ENCODE measurements at regions not wholly inside any gene's neighbourhood (a gene's known extent, or its start where the extent isn't known, plus 50 kb on each side); places are given as distances from the start of the nearest gene placed in this dataset.
"Not testable (repeated sequence)": the region's sequence is repeated elsewhere in the genome, so short reads cannot be mapped to it uniquely, and the experiment has no call there.

DNA sequence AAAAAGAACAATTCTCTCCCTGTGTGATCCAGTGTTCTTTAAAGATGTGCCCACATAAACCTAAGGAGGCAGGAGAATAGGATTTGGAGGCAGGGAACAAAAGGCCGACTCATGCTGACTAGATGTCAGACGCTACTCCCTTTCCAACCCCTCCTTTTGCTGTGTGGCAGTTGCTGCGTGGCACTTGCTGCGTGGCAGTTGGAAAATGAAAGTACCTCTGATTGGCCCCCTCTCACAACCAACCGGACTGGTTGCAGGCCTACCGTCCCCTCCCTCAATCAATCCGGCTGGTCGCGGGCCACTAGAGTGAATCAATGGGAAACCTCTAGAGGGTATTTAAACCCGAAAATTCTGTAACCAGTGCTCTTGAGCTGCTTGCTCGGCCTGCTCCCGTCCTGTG, 551.0 kb downstream of the KIF4B start:
- WGBS, 2 donors (ENCODE audit: extremely low coverage in 2 of 2, insufficient read length in 2 of 2, insufficient replicate concordance in 1 of 2), result no CpG with 5 or more reads among the region's 12 CpGs
- Histone ChIP-seq H3K4me3 (ENCODE audit: low read length in 2 of 2) (no peak overlapping the region), H3K23ac (ENCODE audit: low read depth, low read length, poor library complexity) (no peak overlapping the region), H2AFZ (ENCODE audit: low read length) (no peak overlapping the region), H2AK5ac (ENCODE audit: low read depth, low read length) (no peak overlapping the region), H3K79me1 (ENCODE audit: low read depth, low read length) (no peaks in the 10 kb centered on the region), H2BK12ac (ENCODE audit: low read length) (no peak overlapping the region), H3K18ac (ENCODE audit: low read length) (no peak overlapping the region), H3K36me3 (replicated peaks in 1 of 2; ENCODE audit: control insufficient read depth in 2 of 2, insufficient read depth in 2 of 2, low read length in 2 of 2) (no peaks in the 10 kb centered on the region), H3K9ac (ENCODE audit: low read depth, low read length, poor library complexity) (no peak overlapping the region), H2BK120ac (ENCODE audit: low read depth, low read length) (no peak overlapping the region), H3K14ac (ENCODE audit: low read length) (no peak overlapping the region), H3K4ac (ENCODE audit: low read length) (no peak overlapping the region), H4K8ac (ENCODE audit: low read depth, low read length) (no peak overlapping the region), H3K27me3 (ENCODE audit: control insufficient read depth in 3 of 3, insufficient read depth in 3 of 3, low read depth in 1 of 3, low read length in 3 of 3) (no peaks in the 10 kb centered on the region), H3K27ac (replicated peaks; ENCODE audit: low read length) (no peak overlapping the region), H4K91ac (ENCODE audit: low read depth, low read length, poor library complexity) (no peak overlapping the region), H2BK15ac (ENCODE audit: low read length) (no peak overlapping the region), H3K4me1 (ENCODE audit: control insufficient read depth in 2 of 2, insufficient read depth in 1 of 2, low read depth in 1 of 2, low read length in 2 of 2) (no peaks in the 10 kb centered on the region), H3K9me3 (replicated peaks in 1 of 2; ENCODE audit: control insufficient read depth in 2 of 2, insufficient read depth in 1 of 2, low read depth in 1 of 2, low read length in 2 of 2) (no peaks in the 10 kb centered on the region), H3K4me2 (ENCODE audit: insufficient read depth, low read length, poor library complexity, severe bottlenecking) (no peak overlapping the region), H2BK5ac (ENCODE audit: low read length) (no peak overlapping the region)
- DNase-seq (ENCODE audit: low spot score), result no peak

DNA sequence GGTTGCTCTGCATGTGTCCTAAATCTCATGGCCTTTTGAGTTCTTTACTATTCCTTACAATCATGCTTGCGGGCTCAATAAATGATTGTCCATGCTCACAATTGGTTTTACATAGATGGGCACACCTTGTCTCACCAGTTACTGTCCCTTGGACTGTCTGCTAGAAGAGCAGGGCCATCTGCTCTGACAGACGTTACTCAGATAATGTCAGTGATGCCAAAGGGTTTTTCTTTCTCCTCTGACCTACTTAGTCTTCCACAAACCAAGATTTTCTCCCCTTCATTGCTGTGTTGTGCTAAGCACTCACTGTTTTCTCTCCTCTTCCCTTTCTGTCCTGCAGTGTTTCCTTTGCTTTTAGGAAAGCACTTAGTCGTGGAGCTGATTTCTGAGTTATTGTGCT, 562.3 kb downstream of the KIF4B start:
- Histone ChIP-seq H3K27ac (replicated peaks; ENCODE audit: low read length) (no peak overlapping the region), H3K4me2 (ENCODE audit: insufficient read depth, low read length, poor library complexity, severe bottlenecking) (no peak overlapping the region), H4K8ac (ENCODE audit: low read depth, low read length) (no peak overlapping the region), H3K9me3 (replicated peaks in 1 of 2; ENCODE audit: control insufficient read depth in 2 of 2, insufficient read depth in 1 of 2, low read depth in 1 of 2, low read length in 2 of 2) (no peaks in the 10 kb centered on the region), H3K4ac (ENCODE audit: low read length) (no peak overlapping the region), H3K14ac (ENCODE audit: low read length) (no peak overlapping the region), H2BK120ac (ENCODE audit: low read depth, low read length) (no peak overlapping the region), H2BK15ac (ENCODE audit: low read length) (no peak overlapping the region), H4K91ac (ENCODE audit: low read depth, low read length, poor library complexity) (no peak overlapping the region), H3K4me3 (ENCODE audit: low read length in 2 of 2) (no peak overlapping the region), H2BK5ac (ENCODE audit: low read length) (no peak overlapping the region), H3K18ac (ENCODE audit: low read length) (no peak overlapping the region), H2BK12ac (ENCODE audit: low read length) (no peak overlapping the region), H3K4me1 (ENCODE audit: control insufficient read depth in 2 of 2, insufficient read depth in 1 of 2, low read depth in 1 of 2, low read length in 2 of 2) (no peaks in the 10 kb centered on the region), H3K9ac (ENCODE audit: low read depth, low read length, poor library complexity) (no peak overlapping the region), H2AFZ (ENCODE audit: low read length) (no peak overlapping the region), H3K27me3 (ENCODE audit: control insufficient read depth in 3 of 3, insufficient read depth in 3 of 3, low read depth in 1 of 3, low read length in 3 of 3) (no peaks in the 10 kb centered on the region), H3K36me3 (replicated peaks in 1 of 2; ENCODE audit: control insufficient read depth in 2 of 2, insufficient read depth in 2 of 2, low read length in 2 of 2) (no peaks in the 10 kb centered on the region), H3K23ac (ENCODE audit: low read depth, low read length, poor library complexity) (no peak overlapping the region), H3K79me1 (ENCODE audit: low read depth, low read length) (no peaks in the 10 kb centered on the region), H2AK5ac (ENCODE audit: low read depth, low read length) (no peak overlapping the region)
- no CpG with 5 or more reads among the region's 3 CpGs for WGBS, 2 donors (ENCODE audit: extremely low coverage in 2 of 2, insufficient read length in 2 of 2, insufficient replicate concordance in 1 of 2)
- no peak for DNase-seq (ENCODE audit: low spot score)

- WGBS, 2 donors (ENCODE audit: extremely low coverage in 2 of 2, insufficient read length in 2 of 2, insufficient replicate concordance in 1 of 2), result no CpG with 5 or more reads among the region's 21 CpGs
- H3K27ac ChIP-seq (replicated peaks; ENCODE audit: low read length); H3K4me3 ChIP-seq (ENCODE audit: low read length in 2 of 2); H2BK12ac ChIP-seq (ENCODE audit: low read length); H3K23ac ChIP-seq (ENCODE audit: low read depth, low read length, poor library complexity); H3K18ac ChIP-seq (ENCODE audit: low read length); H3K4ac ChIP-seq (ENCODE audit: low read length); H3K14ac ChIP-seq (ENCODE audit: low read length); H2BK5ac ChIP-seq (ENCODE audit: low read length); H3K79me1 ChIP-seq (ENCODE audit: low read depth, low read length); DNase-seq (ENCODE audit: low spot score); H2AFZ ChIP-seq (ENCODE audit: low read length); H3K9ac ChIP-seq (ENCODE audit: low read depth, low read length, poor library complexity); H3K36me3 ChIP-seq (replicated peaks in 1 of 2; ENCODE audit: control insufficient read depth in 2 of 2, insufficient read depth in 2 of 2, low read length in 2 of 2); H4K91ac ChIP-seq (ENCODE audit: low read depth, low read length, poor library complexity); H3K4me1 ChIP-seq (ENCODE audit: control insufficient read depth in 2 of 2, insufficient read depth in 1 of 2, low read depth in 1 of 2, low read length in 2 of 2); H3K27me3 ChIP-seq (ENCODE audit: control insufficient read depth in 3 of 3, insufficient read depth in 3 of 3, low read depth in 1 of 3, low read length in 3 of 3); H2BK120ac ChIP-seq (ENCODE audit: low read depth, low read length); H2BK15ac ChIP-seq (ENCODE audit: low read length); H3K4me2 ChIP-seq (ENCODE audit: insufficient read depth, low read length, poor library complexity, severe bottlenecking); H2AK5ac ChIP-seq (ENCODE audit: low read depth, low read length); H3K9me3 ChIP-seq (replicated peaks in 1 of 2; ENCODE audit: control insufficient read depth in 2 of 2, insufficient read depth in 1 of 2, low read depth in 1 of 2, low read length in 2 of 2); H4K8ac ChIP-seq (ENCODE audit: low read depth, low read length): not testable (repeated sequence)
These were observed 573.3 kb downstream of the KIF4B start for GRCh38 chr5:155586808-155587207.

GRCh38 chr5:155587458-155587857, 573.9 kb downstream of the KIF4B start:
- no CpG with 5 or more reads among the region's 1 CpG for WGBS, 2 donors (ENCODE audit: extremely low coverage in 2 of 2, insufficient read length in 2 of 2, insufficient replicate concordance in 1 of 2)
- no peak overlapping the region for H2AFZ ChIP-seq (ENCODE audit: low read length)
- H3K4me2 ChIP-seq (ENCODE audit: insufficient read depth, low read length, poor library complexity, severe bottlenecking), result no peak overlapping the region
- DNase-seq (ENCODE audit: low spot score), result no peak
- no peak overlapping the region for H3K27ac ChIP-seq (replicated peaks; ENCODE audit: low read length)
- H3K14ac ChIP-seq (ENCODE audit: low read length), result no peak overlapping the region
- H3K4ac ChIP-seq (ENCODE audit: low read length), result no peak overlapping the region
- H2BK15ac ChIP-seq (ENCODE audit: low read length), result no peak overlapping the region
- no peak overlapping the region for H2AK5ac ChIP-seq (ENCODE audit: low read depth, low read length)
- no peak overlapping the region for H2BK120ac ChIP-seq (ENCODE audit: low read depth, low read length)
- H2BK12ac ChIP-seq (ENCODE audit: low read length), result no peak overlapping the region
- H3K9me3 ChIP-seq (replicated peaks in 1 of 2; ENCODE audit: control insufficient read depth in 2 of 2, insufficient read depth in 1 of 2, low read depth in 1 of 2, low read length in 2 of 2), result no peaks in the 10 kb centered on the region
- H3K18ac ChIP-seq (ENCODE audit: low read length), result no peak overlapping the region
- no peak overlapping the region for H3K4me3 ChIP-seq (ENCODE audit: low read length in 2 of 2)
- no peaks in the 10 kb centered on the region for H3K36me3 ChIP-seq (replicated peaks in 1 of 2; ENCODE audit: control insufficient read depth in 2 of 2, insufficient read depth in 2 of 2, low read length in 2 of 2)
- H4K91ac ChIP-seq (ENCODE audit: low read depth, low read length, poor library complexity), result no peak overlapping the region
- no peak overlapping the region for H2BK5ac ChIP-seq (ENCODE audit: low read length)
- H3K9ac ChIP-seq (ENCODE audit: low read depth, low read length, poor library complexity), result no peak overlapping the region
- H3K23ac ChIP-seq (ENCODE audit: low read depth, low read length, poor library complexity), result no peak overlapping the region
- H4K8ac ChIP-seq (ENCODE audit: low read depth, low read length), result no peak overlapping the region
- no peaks in the 10 kb centered on the region for H3K27me3 ChIP-seq (ENCODE audit: control insufficient read depth in 3 of 3, insufficient read depth in 3 of 3, low read depth in 1 of 3, low read length in 3 of 3)
- no peaks in the 10 kb centered on the region for H3K79me1 ChIP-seq (ENCODE audit: low read depth, low read length)
- H3K4me1 ChIP-seq (ENCODE audit: control insufficient read depth in 2 of 2, insufficient read depth in 1 of 2, low read depth in 1 of 2, low read length in 2 of 2), result peaks cover 0 to 1% of the 10 kb centered on the region in 2 donors
